ENCODE measurements at regions not wholly inside any gene's neighbourhood (a gene's known extent, or its start where the extent isn't known, plus 50 kb on each side); places are given as distances from the start of the nearest gene placed in this dataset.

DNA sequence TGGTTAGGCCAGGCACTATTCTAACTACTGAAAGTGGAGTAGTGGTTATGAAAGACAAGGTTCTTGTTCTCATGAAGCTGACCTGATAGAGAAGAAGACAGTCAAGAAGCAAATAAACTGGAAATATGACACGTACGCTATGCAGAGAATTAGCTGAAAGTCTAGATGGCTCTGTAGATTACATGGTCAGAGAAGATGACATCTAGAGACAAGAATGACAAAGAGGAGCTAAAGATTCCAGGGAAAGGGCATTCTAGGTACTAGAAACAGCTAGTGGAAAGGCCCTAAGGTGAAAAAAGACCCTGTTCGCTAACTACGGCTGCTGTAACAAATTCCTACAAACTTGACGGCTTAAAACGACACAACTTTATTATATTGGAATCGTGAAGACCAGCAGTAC is 68.0 kb upstream of the NRIP1 start:
- H3K9me3 ChIP-seq = no peaks in the 10 kb centered on the region
- no peaks in the 10 kb centered on the region for H3K36me3 ChIP-seq
- DNase-seq (ENCODE audit: low spot score) = no peak
- H3K27ac ChIP-seq = no peak overlapping the region
- WGBS = 91% methylated on average over 7 of the region's 7 CpGs
- TF ChIP-seq CTCF (IDR thresholded peaks at IDR 0.05) = no peak
- TF ChIP-seq POLR2A (IDR thresholded peaks at IDR 0.05) = no peak
- no peaks in the 10 kb centered on the region for H3K27me3 ChIP-seq (replicated peaks; ENCODE audit: insufficient read depth)
- H3K4me1 ChIP-seq (replicated peaks) = no peaks in the 10 kb centered on the region
- no peak overlapping the region for H3K4me3 ChIP-seq
- intact Hi-C loops (cut with DNase I) = no loop called here

DNA sequence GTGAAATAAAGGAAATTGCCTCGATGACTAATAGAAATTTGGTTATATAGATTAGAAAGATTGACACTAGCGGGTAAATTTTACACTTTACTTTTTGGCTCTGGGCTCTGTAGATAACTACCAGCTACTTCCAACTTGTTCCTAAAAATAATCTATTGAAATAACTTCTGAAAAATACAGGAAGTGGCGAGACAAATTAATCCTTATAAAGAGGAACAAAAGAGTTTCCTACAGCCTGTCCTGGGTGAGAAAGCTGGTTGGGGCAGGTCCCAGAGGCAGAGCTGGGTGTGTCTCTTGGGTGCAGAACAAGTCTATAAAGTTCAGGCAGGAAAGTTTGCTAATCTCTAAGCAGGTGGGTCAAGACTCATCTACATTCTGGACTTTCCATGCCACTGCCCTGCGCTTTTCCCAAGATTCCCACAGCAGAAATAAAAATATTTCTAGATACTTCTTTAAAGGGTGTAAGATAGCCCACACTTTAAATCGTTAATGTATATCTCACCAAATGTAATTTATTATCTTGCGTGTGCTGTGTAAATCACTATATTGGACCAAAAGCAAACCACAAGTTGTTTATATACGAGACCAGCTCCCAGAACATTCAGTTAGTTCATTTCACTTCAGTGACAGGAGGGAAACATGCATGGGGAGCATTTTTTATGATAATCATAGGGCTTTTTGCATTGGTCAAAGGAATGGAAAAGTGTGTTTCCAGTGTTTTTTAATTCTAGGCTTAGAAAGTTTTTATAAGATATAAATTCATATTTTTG is 70.1 kb upstream of the NRIP1 start:
- WGBS = 54% methylated on average over 7 of the region's 7 CpGs
- no peak for DNase-seq (ENCODE audit: low spot score)

GRCh38 chr21:15135867-15136629 is 71.2 kb upstream of the NRIP1 start:
- TF ChIP-seq POLR2A (IDR thresholded peaks at IDR 0.05) (no peak), CTCF (IDR thresholded peaks at IDR 0.05) (no peak)
- H3K4me1 ChIP-seq (replicated peaks) = no peaks in the 10 kb centered on the region
- H3K27ac ChIP-seq = no peak overlapping the region
- no peak for DNase-seq (ENCODE audit: low spot score)
- 85% methylated on average over 3 of the region's 3 CpGs for WGBS
- H3K36me3 ChIP-seq = no peaks in the 10 kb centered on the region
- no peaks in the 10 kb centered on the region for H3K9me3 ChIP-seq
- H3K27me3 ChIP-seq (replicated peaks; ENCODE audit: insufficient read depth) = no peaks in the 10 kb centered on the region
- intact Hi-C loops (cut with DNase I) = no loop called here
- H3K4me3 ChIP-seq = no peak overlapping the region

More for the DNA sequence above, 70.1 kb upstream of the NRIP1 start:
- intact Hi-C loops (cut with DNase I) = no loop called here
- H3K36me3 ChIP-seq = no peaks in the 10 kb centered on the region
- H3K27ac ChIP-seq = no peak overlapping the region
- no peaks in the 10 kb centered on the region for H3K4me1 ChIP-seq (replicated peaks)
- TF ChIP-seq POLR2A (IDR thresholded peaks at IDR 0.05) (no peak), POLR2AphosphoS5 (IDR thresholded peaks at IDR 0.05) (no peak), CTCF (IDR thresholded peaks at IDR 0.05) (no peak)
- no peak overlapping the region for H3K4me3 ChIP-seq
- H3K27me3 ChIP-seq (replicated peaks; ENCODE audit: insufficient read depth) = no peaks in the 10 kb centered on the region
- H3K9me3 ChIP-seq = no peaks in the 10 kb centered on the region

DNA sequence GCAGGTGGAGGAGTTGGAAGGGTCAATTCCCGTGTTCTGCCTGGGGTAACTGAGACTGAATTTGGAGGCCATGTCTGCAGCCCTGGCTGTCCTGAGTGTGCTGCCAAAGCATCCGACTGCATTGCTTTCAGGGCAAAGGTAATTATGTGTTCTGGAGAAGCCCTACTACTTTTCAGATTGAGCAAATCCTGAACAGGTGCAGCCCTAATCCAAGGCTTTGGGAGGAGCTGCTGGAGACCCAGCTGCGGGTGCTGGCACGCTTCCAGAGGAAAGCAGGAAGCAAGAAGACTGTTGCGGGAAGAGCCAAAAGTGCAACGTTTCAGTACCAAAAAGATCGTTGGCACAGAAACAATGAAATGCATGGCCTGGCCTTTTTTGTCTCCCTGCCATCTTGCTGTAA is 73.7 kb upstream of the NRIP1 start:
- no peaks in the 10 kb centered on the region for H3K4me1 ChIP-seq (replicated peaks)
- intact Hi-C loops (cut with DNase I) = no loop called here

More for the DNA sequence above, 73.7 kb upstream of the NRIP1 start:
- Histone ChIP-seq H3K27me3 (replicated peaks; ENCODE audit: insufficient read depth) (no peaks in the 10 kb centered on the region), H3K27ac (no peak overlapping the region), H3K4me3 (no peak overlapping the region), H3K9me3 (no peaks in the 10 kb centered on the region), H3K36me3 (no peaks in the 10 kb centered on the region)
- TF ChIP-seq POLR2A (IDR thresholded peaks at IDR 0.05) = no peak
- TF ChIP-seq CTCF (IDR thresholded peaks at IDR 0.05) = no peak
- TF ChIP-seq POLR2AphosphoS5 (IDR thresholded peaks at IDR 0.05) = no peak
- DNase-seq (ENCODE audit: low spot score) = no peak
- 24% methylated on average over 7 of the region's 7 CpGs for WGBS

Measured in prostate gland (tissue), 2 donors.